22Rv1 (cell line): ENCODE measurements at regions not wholly inside any gene's neighbourhood (a gene's known extent, or its start where the extent isn't known, plus 50 kb on each side); places are given as distances from the start of the nearest gene placed in this dataset.

Source experiments
- ZFX ChIP-seq: fragments of 450-650 bp; IDR thresholded peaks from 2 replicates; pipeline ENCODE4 v1.6.1; 2017; ENCODE audit warnings: antibody characterized with exemption, borderline replicate concordance
- TF ChIP-seq, protein P1 (sequence below): fragments of 450-650 bp; IDR thresholded peaks from 2 replicates; pipeline ENCODE4 v1.5.1; 2017; ENCODE audit warnings: mild to moderate bottlenecking

DNA sequence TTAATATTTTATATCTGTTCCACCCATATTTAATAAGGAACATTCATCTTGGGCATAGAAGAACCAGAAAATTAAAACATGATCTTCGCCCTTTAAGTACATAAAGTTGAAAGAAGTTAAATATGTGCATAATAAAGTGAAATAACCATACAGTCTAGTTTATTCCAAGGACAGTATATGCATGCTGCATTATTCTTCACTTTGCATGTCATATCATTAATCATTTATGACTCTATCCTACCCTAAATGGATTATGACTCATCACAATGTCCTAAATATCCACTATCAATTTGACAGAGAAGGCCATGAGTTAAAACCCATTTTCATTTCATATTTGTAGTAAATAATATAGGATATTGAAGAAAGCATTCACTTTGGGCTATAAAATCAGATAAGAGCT is 576.5 kb upstream of the GNPDA2 start:
- TF ChIP-seq, protein P1, sequence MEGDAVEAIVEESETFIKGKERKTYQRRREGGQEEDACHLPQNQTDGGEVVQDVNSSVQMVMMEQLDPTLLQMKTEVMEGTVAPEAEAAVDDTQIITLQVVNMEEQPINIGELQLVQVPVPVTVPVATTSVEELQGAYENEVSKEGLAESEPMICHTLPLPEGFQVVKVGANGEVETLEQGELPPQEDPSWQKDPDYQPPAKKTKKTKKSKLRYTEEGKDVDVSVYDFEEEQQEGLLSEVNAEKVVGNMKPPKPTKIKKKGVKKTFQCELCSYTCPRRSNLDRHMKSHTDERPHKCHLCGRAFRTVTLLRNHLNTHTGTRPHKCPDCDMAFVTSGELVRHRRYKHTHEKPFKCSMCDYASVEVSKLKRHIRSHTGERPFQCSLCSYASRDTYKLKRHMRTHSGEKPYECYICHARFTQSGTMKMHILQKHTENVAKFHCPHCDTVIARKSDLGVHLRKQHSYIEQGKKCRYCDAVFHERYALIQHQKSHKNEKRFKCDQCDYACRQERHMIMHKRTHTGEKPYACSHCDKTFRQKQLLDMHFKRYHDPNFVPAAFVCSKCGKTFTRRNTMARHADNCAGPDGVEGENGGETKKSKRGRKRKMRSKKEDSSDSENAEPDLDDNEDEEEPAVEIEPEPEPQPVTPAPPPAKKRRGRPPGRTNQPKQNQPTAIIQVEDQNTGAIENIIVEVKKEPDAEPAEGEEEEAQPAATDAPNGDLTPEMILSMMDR, result no peak
- no peak for TF ChIP-seq ZFX
